ENCODE measurements at regions not wholly inside any gene's neighbourhood (a gene's known extent, or its start where the extent isn't known, plus 50 kb on each side); places are given as distances from the start of the nearest gene placed in this dataset.
"Not testable (repeated sequence)": the region's sequence is repeated elsewhere in the genome, so short reads cannot be mapped to it uniquely, and the experiment has no call there.

GRCh38 chr21:5975719-5976118, 4545.7 kb upstream of the TPTE start:
- TF ChIP-seq POLR2A, CTCF, EP300, POLR2AphosphoS5 (IDR thresholded peaks at IDR 0.05): not testable (repeated sequence)
